ENCODE measurements at regions not wholly inside any gene's neighbourhood (a gene's known extent, or its start where the extent isn't known, plus 50 kb on each side); places are given as distances from the start of the nearest gene placed in this dataset.
A peak's percentile ranks its signal among the peaks of the same experiment; 100 is the strongest.

GRCh38 chr2:237165405-237166276 lies 80.0 kb downstream of the COPS8 start:
- intact Hi-C loops (cut with DNase I, micrococcal nuclease): no loop called here
- Histone ChIP-seq H3K36me3 (ENCODE audit: low read depth) (no peaks in the 10 kb centered on the region), H3K4me1 (ENCODE audit: low read depth) (no peaks in the 10 kb centered on the region), H3K4me3 (no peak overlapping the region), H3K9me3 (peaks cover 3% of the 10 kb centered on the region)
- no peak for TF ChIP-seq CTCF (IDR thresholded peaks at IDR 0.05)
- ATAC-seq (peak; percentile 22), DNase-seq (no peak)

GRCh38 chr2:237167038-237167437 lies 81.3 kb downstream of the COPS8 start:
- Histone ChIP-seq H3K36me3 (ENCODE audit: low read depth) (no peaks in the 10 kb centered on the region), H3K4me3 (no peak overlapping the region), H3K9me3 (peaks cover 3% of the 10 kb centered on the region), H3K4me1 (ENCODE audit: low read depth) (no peaks in the 10 kb centered on the region)
- no peak for DNase-seq
- intact Hi-C loops (cut with DNase I, micrococcal nuclease): no loop called here
- TF ChIP-seq CTCF (IDR thresholded peaks at IDR 0.05): no peak
- ATAC-seq: no peak

GRCh38 chr2:237167934-237168333 lies 82.2 kb downstream of the COPS8 start:
- intact Hi-C loops (cut with DNase I, micrococcal nuclease): no loop called here
- H3K4me3 ChIP-seq: no peak overlapping the region
- no peaks in the 10 kb centered on the region for H3K36me3 ChIP-seq (ENCODE audit: low read depth)
- ATAC-seq (no peak), DNase-seq (no peak)
- TF ChIP-seq CTCF (IDR thresholded peaks at IDR 0.05): no peak
- H3K4me1 ChIP-seq (ENCODE audit: low read depth): no peaks in the 10 kb centered on the region
- H3K9me3 ChIP-seq: peaks cover 3% of the 10 kb centered on the region

GRCh38 chr2:237170020-237170419 lies 84.3 kb downstream of the COPS8 start:
- no peak for TF ChIP-seq CTCF (IDR thresholded peaks at IDR 0.05)
- peaks cover 3% of the 10 kb centered on the region for H3K9me3 ChIP-seq
- DNase-seq: no peak
- ATAC-seq: no peak
- no peak overlapping the region for H3K4me3 ChIP-seq
- H3K4me1 ChIP-seq (ENCODE audit: low read depth): no peaks in the 10 kb centered on the region
- intact Hi-C loops (cut with DNase I, micrococcal nuclease): no loop called here
- no peaks in the 10 kb centered on the region for H3K36me3 ChIP-seq (ENCODE audit: low read depth)

- intact Hi-C loops (cut with DNase I, micrococcal nuclease): no loop called here
- H3K9me3 ChIP-seq: peaks cover 3% of the 10 kb centered on the region
- DNase-seq: no peak
- no peaks in the 10 kb centered on the region for H3K4me1 ChIP-seq (ENCODE audit: low read depth)
- H3K4me3 ChIP-seq: no peak overlapping the region
- no peak for ATAC-seq
- no peak for TF ChIP-seq CTCF (IDR thresholded peaks at IDR 0.05)
- H3K36me3 ChIP-seq (ENCODE audit: low read depth): no peaks in the 10 kb centered on the region
These were observed 85.7 kb downstream of the COPS8 start for GRCh38 chr2:237171396-237171795.
